Cardiac muscle cell (in vitro differentiated cells and primary cell): ENCODE measurements at regions not wholly inside any gene's neighbourhood (a gene's known extent, or its start where the extent isn't known, plus 50 kb on each side); places are given as distances from the start of the nearest gene placed in this dataset.

ENCODE experiments used
- DNase-seq, 2 donors: peaks; one replicate each; pipeline versions ENCODE4 v3.0.0 to v3.0.0-alpha.2; 2010 to 2017; ENCODE audit warnings: low read depth in 1 of 2, low spot score in 1 of 2
- H3K27ac ChIP-seq: fragments of 200-600 bp; sonication (generic); 2 replicates; pipeline ENCODE4 v1.5.1; 2016
- H3K27me3 ChIP-seq: fragments of 200-600 bp; sonication (generic); 2 replicates; pipeline ENCODE4 v1.6.0; 2016; ENCODE audit warnings: control low read depth
- H3K36me3 ChIP-seq: fragments of 200-600 bp; sonication (generic); 2 replicates; pipeline ENCODE4 v1.5.1; 2016; ENCODE audit warnings: control low read depth
- H3K4me1 ChIP-seq: fragments of 200-600 bp; sonication (generic); 2 replicates; pipeline ENCODE4 v1.8.1; 2017; ENCODE audit warnings: low read depth, mild to moderate bottlenecking, mixed run types
- H3K4me3 ChIP-seq: fragments of 200-600 bp; sonication (generic); 2 replicates; pipeline ENCODE4 v1.5.1; 2016; ENCODE audit warnings: mild to moderate bottlenecking
- H3K9me3 ChIP-seq: fragments of 200-600 bp; sonication (generic); 2 replicates; pipeline ENCODE4 v1.5.1; 2017; ENCODE audit warnings: low read depth, mild to moderate bottlenecking, control low read depth
- CTCF ChIP-seq: IDR thresholded peaks from 2 replicates; pipeline ENCODE4 v1.5.1; 2012; ENCODE audit warnings: low read depth, mild to moderate bottlenecking, low read length

GRCh38 chr14:53858345-53858684, 98.3 kb downstream of the BMP4 start:
- Histone ChIP-seq H3K4me3 (no peak overlapping the region), H3K4me1 (no peaks in the 10 kb centered on the region), H3K27me3 (no peaks in the 10 kb centered on the region), H3K36me3 (no peaks in the 10 kb centered on the region), H3K9me3 (no peaks in the 10 kb centered on the region), H3K27ac (no peak overlapping the region)
- no peak for DNase-seq
- no peak for TF ChIP-seq CTCF

GRCh38 chr14:53857625-53858344, 98.8 kb downstream of the BMP4 start:
- Histone ChIP-seq H3K4me3 (no peak overlapping the region), H3K9me3 (no peaks in the 10 kb centered on the region), H3K36me3 (no peaks in the 10 kb centered on the region), H3K27me3 (no peaks in the 10 kb centered on the region), H3K27ac (no peak overlapping the region), H3K4me1 (no peaks in the 10 kb centered on the region)
- TF ChIP-seq CTCF: no peak
- DNase-seq: no peak

GRCh38 chr14:53855574-53855973, 101.1 kb downstream of the BMP4 start:
- H3K27ac ChIP-seq: no peak overlapping the region
- no peaks in the 10 kb centered on the region for H3K27me3 ChIP-seq
- DNase-seq: no peak
- H3K9me3 ChIP-seq: no peaks in the 10 kb centered on the region
- no peaks in the 10 kb centered on the region for H3K4me1 ChIP-seq
- no peak overlapping the region for H3K4me3 ChIP-seq
- no peaks in the 10 kb centered on the region for H3K36me3 ChIP-seq
- no peak for TF ChIP-seq CTCF

GRCh38 chr14:53855127-53855526, 101.5 kb downstream of the BMP4 start:
- no peak for DNase-seq
- H3K4me3 ChIP-seq: no peak overlapping the region
- H3K27me3 ChIP-seq: no peaks in the 10 kb centered on the region
- no peaks in the 10 kb centered on the region for H3K9me3 ChIP-seq
- no peaks in the 10 kb centered on the region for H3K36me3 ChIP-seq
- no peaks in the 10 kb centered on the region for H3K4me1 ChIP-seq
- TF ChIP-seq CTCF: no peak
- no peak overlapping the region for H3K27ac ChIP-seq

GRCh38 chr14:53851394-53852090, 105.1 kb downstream of the BMP4 start:
- no peak overlapping the region for H3K4me3 ChIP-seq
- no peaks in the 10 kb centered on the region for H3K27me3 ChIP-seq
- no peaks in the 10 kb centered on the region for H3K9me3 ChIP-seq
- no peaks in the 10 kb centered on the region for H3K4me1 ChIP-seq
- TF ChIP-seq CTCF: no peak
- no peak overlapping the region for H3K27ac ChIP-seq
- no peaks in the 10 kb centered on the region for H3K36me3 ChIP-seq
- DNase-seq: peak in 1 of 2 donors; percentile 32
